Stomach (tissue), 8 donors: ENCODE measurements at regions not wholly inside any gene's neighbourhood (a gene's known extent, or its start where the extent isn't known, plus 50 kb on each side); places are given as distances from the start of the nearest gene placed in this dataset.
"Not testable (repeated sequence)": the region's sequence is repeated elsewhere in the genome, so short reads cannot be mapped to it uniquely, and the experiment has no call there.

Source experiments
- DNase-seq, 2 donors: peaks; one replicate each; pipeline versions ENCODE4 v3.0.0 to v3.0.0-alpha.2; 2013 to 2019
- H3K27ac ChIP-seq, 5 donors: fragments of 200-600 bp in 4 of 5; sonication (generic) in 4 of 5; one replicate each; pipeline ENCODE4 v1.5.1; 2013 to 2019; ENCODE audit warnings: mild to moderate bottlenecking in 1 of 5, moderate library complexity in 1 of 5
- H3K27me3 ChIP-seq, 3 donors: fragments of 200-600 bp; sonication (generic); one replicate each; pipeline ENCODE4 v1.5.1; 2017 to 2019; ENCODE audit warnings: mixed run types in 1 of 3
- H3K36me3 ChIP-seq, 4 donors: fragments of 200-600 bp; sonication (generic); 1 replicate in 3 of 4; 2 replicates in 1 of 4; pipeline ENCODE4 v1.5.1; 2016 to 2019
- H3K4me1 ChIP-seq, 4 donors: fragments of 200-600 bp; sonication (generic); one replicate each; pipeline ENCODE4 v1.5.1; 2016 to 2019
- H3K4me3 ChIP-seq, 4 donors: fragments of 200-600 bp; sonication (generic) in 3 of 4; one replicate each; pipeline ENCODE4 v1.5.1; 2016 to 2019; ENCODE audit warnings: mild to moderate bottlenecking in 1 of 4
- H3K9me3 ChIP-seq, 4 donors: fragments of 200-600 bp; sonication (generic); one replicate each; pipeline ENCODE4 v1.5.1; 2016 to 2019
- EP300 ChIP-seq: sonication (generic); formaldehyde crosslinking; IDR thresholded peaks from one replicate; pipeline ENCODE4 v1.6.1; 2017; ENCODE audit warnings: antibody characterized with exemption
- POLR2A ChIP-seq, 4 donors: fragments of 450-650 bp; IDR thresholded peaks; one replicate each; pipeline ENCODE4 v1.6.1; 2016; ENCODE audit warnings: antibody characterized with exemption in 4 of 4, control low read depth in 2 of 4, mild to moderate bottlenecking in 1 of 4, moderate library complexity in 1 of 4
- POLR2AphosphoS5 ChIP-seq, 3 donors: sonication (generic); formaldehyde crosslinking; IDR thresholded peaks; one replicate each; pipeline ENCODE4 v1.6.1; 2016; ENCODE audit warnings: antibody characterized with exemption in 3 of 3
- WGBS, 5 donors: extraction: QIAGEN DNeasy Blood & Tissue Kit in 3 of 5; methylation state at CpG; one replicate each; pipeline versions ENCODE4 v1.1.5 to v1.1.7; 2013 to 2018; 5-methylcytosine and 5-hydroxymethylcytosine counted together
- intact Hi-C: fragments of 100-400 bp; cut with DNase I; formaldehyde crosslinking; loops from one replicate; pipeline ENCODE4 v1.15.1; 2023; ENCODE audit warnings: low total_unique reads
- TF ChIP-seq, protein P1 (sequence below), 7 experiments: fragments of 450-650 bp in 4 of 7; fragments of 200-600 bp in 3 of 7; sonication (generic) in 3 of 7; IDR thresholded peaks; one replicate each; pipeline ENCODE4 v1.5.1; 2016 to 2019; ENCODE audit warnings: antibody characterized with exemption in 7 of 7, control low read depth in 2 of 7, mild to moderate bottlenecking in 1 of 7
- donor health status: healthy with polysubstance abuse.
- donor health status: Bipolar disorder and iron deficiency.
- donor health status: healthy.

DNA sequence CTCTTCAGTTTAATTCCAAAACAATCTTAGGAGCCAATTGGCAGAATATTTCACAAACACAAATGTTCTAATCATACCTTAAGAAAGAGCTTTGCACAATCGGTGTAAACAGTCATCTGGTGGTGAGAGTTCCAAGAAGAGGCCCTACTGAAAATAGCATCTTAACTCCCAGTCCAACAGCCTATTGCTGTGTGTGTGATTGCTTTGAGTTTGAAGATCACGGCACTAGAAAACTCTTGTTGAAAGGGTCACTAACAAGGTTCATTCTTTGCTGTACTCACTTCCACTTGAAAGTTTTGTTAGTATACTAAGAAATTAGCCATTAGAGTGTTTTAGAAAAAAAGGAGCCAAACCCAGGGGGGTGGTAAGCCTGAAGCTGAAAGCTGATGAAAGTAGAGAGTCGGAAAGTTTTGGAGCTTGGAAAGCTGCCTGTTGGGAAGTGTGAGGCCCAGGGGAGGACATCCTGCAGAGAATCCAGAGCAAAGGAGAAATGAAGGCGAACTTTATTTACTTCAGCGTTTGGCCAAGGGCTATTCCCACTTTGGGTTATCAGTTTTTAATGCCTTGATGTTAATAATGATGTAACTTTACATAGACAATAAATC, 180.3 kb upstream of the GHR start:
- H3K27me3 ChIP-seq, result no peaks in the 10 kb centered on the region
- no peak overlapping the region for H3K27ac ChIP-seq
- no peaks in the 10 kb centered on the region for H3K9me3 ChIP-seq
- no peak for DNase-seq
- TF ChIP-seq POLR2AphosphoS5 (IDR thresholded peaks at IDR 0.05) (no peak), EP300 (no peak), POLR2A (IDR thresholded peaks at IDR 0.05) (no peak)
- TF ChIP-seq, protein P1, sequence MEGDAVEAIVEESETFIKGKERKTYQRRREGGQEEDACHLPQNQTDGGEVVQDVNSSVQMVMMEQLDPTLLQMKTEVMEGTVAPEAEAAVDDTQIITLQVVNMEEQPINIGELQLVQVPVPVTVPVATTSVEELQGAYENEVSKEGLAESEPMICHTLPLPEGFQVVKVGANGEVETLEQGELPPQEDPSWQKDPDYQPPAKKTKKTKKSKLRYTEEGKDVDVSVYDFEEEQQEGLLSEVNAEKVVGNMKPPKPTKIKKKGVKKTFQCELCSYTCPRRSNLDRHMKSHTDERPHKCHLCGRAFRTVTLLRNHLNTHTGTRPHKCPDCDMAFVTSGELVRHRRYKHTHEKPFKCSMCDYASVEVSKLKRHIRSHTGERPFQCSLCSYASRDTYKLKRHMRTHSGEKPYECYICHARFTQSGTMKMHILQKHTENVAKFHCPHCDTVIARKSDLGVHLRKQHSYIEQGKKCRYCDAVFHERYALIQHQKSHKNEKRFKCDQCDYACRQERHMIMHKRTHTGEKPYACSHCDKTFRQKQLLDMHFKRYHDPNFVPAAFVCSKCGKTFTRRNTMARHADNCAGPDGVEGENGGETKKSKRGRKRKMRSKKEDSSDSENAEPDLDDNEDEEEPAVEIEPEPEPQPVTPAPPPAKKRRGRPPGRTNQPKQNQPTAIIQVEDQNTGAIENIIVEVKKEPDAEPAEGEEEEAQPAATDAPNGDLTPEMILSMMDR (IDR thresholded peaks at IDR 0.05), result no peak
- no peak overlapping the region for H3K4me3 ChIP-seq
- intact Hi-C loops, result no loop called here
- 46 to 65% (median 57%) methylated on average over 5 of the region's 5 CpGs for WGBS, 5 donors
- H3K36me3 ChIP-seq, result no peaks in the 10 kb centered on the region
- H3K4me1 ChIP-seq, result no peaks in the 10 kb centered on the region

DNA sequence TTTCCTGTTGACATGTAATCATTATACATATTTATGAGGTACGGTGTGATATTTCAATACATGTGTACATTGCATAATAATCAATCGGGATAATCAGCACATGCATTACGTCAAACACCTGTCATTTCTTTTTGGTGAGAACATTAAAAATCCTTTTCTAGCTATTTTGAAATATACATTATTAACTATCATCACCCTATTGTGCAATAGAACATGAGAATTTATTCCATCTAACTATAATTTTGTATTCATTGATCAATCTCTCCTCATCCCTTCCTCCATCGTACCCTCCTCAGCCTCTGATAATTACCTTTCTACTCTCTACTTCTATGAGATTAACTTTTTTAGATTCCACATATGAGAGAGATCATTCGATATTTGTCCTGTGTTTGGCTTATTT, 170.9 kb upstream of the GHR start:
- Histone ChIP-seq H3K4me3 (no peak overlapping the region), H3K27ac (no peak overlapping the region), H3K4me1 (no peaks in the 10 kb centered on the region), H3K9me3 (no peaks in the 10 kb centered on the region), H3K36me3 (no peaks in the 10 kb centered on the region), H3K27me3 (no peaks in the 10 kb centered on the region)
- WGBS, 5 donors, result 92 to 95% (median 94%) methylated on average over 5 of the region's 5 CpGs
- TF ChIP-seq EP300 (no peak), POLR2AphosphoS5 (IDR thresholded peaks at IDR 0.05) (no peak), POLR2A (IDR thresholded peaks at IDR 0.05) (no peak)
- TF ChIP-seq, protein P1 (IDR thresholded peaks at IDR 0.05), result no peak
- intact Hi-C loops, result no loop called here
- DNase-seq, result no peak

DNA sequence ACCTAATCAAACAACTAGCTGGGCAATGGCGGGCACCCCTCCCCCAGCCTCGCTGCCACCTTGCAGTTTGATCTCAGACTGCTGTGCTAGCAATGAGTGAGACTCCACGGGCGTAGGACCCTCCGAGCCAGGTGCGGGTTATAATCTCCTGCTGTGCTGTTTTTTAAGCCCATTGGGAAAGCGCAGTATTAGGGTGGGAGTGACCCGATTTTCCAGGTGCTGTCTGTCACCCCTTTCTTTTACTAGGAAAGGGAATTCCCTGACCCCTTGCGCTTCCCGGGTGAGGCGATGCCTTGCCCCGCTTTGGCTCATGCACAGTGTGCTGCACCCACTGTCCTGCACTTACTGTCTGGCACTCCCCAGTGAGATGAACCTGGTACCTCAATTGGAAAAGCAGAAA, 163.3 kb upstream of the GHR start:
- H3K36me3 ChIP-seq, H3K4me3 ChIP-seq, intact Hi-C loops, H3K4me1 ChIP-seq, H3K9me3 ChIP-seq, DNase-seq, H3K27ac ChIP-seq, H3K27me3 ChIP-seq: not testable (repeated sequence)
- WGBS, 5 donors, result 84 to 96% (median 91%) methylated on average over 12 of the region's 12 CpGs

DNA sequence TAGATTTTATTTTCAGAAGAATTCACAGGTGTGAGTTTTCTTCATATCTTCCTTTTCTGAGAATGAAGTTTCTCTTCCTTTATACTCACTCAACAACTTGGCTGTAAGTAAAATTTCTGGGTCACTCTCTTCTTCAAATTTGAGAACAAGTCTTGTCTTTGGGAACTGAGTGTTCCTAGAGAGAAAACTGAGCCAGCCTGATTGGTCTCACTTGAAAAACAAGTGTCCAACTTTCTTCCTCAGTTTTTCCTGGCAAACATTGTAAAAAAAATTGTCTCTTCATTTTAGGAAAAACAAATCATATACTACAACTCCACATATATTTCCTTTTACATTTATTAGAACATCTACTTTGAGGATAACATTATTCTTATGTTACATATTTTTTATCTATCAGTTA, 156.1 kb upstream of the GHR start:
- H3K9me3 ChIP-seq, result no peaks in the 10 kb centered on the region
- no peaks in the 10 kb centered on the region for H3K27me3 ChIP-seq
- H3K4me1 ChIP-seq, result no peaks in the 10 kb centered on the region
- no peaks in the 10 kb centered on the region for H3K36me3 ChIP-seq
- TF ChIP-seq, protein P1 (IDR thresholded peaks at IDR 0.05), result no peak
- no peak for TF ChIP-seq POLR2AphosphoS5 (IDR thresholded peaks at IDR 0.05)
- no peak for TF ChIP-seq EP300
- no peak for TF ChIP-seq POLR2A (IDR thresholded peaks at IDR 0.05)
- H3K4me3 ChIP-seq, result no peak overlapping the region
- no peak overlapping the region for H3K27ac ChIP-seq
- intact Hi-C loops, result no loop called here
- DNase-seq, result no peak

DNA sequence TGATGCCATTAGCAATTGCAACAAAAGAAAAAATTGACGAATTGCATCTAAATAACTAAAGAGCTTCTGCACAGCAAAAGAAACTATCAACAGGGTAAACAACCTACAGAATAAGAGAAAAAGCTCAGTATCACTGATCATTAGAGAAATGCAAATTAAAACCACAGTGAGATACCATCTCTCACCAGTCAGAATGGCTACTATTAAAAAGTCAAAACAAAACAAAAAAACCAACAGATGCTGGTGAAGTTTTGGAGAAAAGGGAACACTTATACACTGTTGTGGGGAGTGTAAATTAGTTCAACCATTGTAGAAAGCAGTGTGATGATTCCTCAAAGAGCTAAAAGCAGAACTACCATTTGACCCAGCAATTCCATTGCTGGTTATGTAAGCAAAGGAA, 155.1 kb upstream of the GHR start:
- H3K9me3 ChIP-seq, H3K27ac ChIP-seq, H3K4me3 ChIP-seq, H3K36me3 ChIP-seq, DNase-seq, H3K27me3 ChIP-seq, H3K4me1 ChIP-seq, intact Hi-C loops: not testable (repeated sequence)
- 83 to 93% (median 90%) methylated on average over 1 of the region's 1 CpG for WGBS, 5 donors
